ELF-1 (cell line): ENCODE measurements at regions not wholly inside any gene's neighbourhood (a gene's known extent, or its start where the extent isn't known, plus 50 kb on each side); places are given as distances from the start of the nearest gene placed in this dataset.

Source experiments
- DNase-seq: peaks from one replicate; pipeline ENCODE4 v3.0.0-alpha.2; 2016; ENCODE audit warnings: low read depth, low spot score

DNA sequence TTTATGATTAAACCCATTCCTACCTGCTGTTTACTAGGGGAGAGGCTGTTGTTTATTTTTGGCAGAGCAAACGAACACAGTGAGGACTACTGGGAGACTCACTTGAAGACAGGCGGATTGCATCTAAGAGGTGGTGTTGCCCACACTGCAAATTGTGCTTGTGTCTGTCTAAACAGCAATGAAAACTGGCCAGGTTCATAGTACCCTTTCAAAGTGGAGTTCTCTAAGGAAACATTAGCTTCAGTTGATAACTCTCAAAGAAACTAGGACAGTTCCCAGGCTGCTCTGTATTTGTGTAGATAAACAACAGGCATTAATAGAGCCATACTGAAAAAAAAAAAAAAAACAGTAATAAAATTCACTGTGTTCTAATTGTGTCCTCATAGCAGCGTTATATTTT is 466.0 kb upstream of the RGS6 start:
- no peak for DNase-seq

DNA sequence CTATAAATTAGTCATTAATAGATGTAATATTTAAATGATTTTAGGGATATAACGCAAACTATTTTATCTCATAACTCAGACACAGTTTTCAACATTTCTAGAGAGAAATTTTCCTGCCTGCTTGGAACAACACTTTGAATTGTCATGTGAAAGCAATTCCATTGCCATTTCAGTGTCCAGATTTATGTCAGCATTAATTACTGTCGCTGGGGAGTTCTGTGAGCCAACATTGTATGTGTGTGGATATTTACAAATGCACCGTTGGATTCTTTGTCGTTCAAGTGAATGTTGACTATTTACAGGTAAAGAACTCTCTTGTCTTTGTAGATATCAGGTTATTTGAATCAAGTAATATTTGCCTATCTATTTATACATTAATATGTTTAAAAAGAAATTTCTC is 465.3 kb upstream of the RGS6 start:
- DNase-seq, result no peak

DNA sequence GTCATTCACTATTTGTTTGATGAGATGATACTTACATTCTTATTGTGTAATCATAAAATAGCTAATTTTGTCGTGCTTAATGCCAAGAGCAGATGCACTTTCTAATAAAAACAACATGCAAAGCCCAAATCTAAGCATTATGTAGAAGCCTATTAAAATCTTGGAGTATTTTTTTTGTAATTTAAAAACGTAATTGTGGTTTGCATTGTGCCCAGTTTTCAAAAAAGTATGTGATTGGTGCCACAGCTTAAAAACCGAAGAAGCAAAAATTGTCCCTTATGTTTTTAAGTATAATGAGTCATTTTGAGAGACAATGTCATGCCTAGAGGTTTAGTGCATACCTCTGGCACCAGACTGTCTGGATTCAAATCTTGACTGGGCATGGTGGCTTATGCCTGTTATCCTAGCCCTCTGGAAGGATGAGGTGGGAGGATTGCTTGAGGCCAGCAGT is 464.8 kb upstream of the RGS6 start:
- DNase-seq, result no peak

DNA sequence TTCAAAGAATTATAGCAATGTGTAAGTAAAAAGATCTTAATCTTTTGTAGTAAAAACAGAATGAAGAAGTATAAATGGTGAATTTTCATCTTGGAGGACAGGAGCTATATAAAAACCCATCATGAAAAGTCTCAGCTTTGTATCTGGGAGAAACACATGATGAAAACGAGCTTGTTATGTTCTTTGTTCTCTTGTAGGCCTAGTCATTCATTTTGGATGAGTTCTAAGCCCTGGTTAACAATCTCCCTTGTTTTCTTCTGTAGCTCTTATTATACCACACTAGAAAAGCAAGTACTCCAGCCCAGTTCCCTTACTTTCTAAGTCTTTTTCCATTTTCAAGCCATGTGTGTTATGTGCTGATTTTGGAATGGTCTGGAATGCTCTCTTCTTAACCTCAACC is 463.5 kb upstream of the RGS6 start:
- no peak for DNase-seq

DNA sequence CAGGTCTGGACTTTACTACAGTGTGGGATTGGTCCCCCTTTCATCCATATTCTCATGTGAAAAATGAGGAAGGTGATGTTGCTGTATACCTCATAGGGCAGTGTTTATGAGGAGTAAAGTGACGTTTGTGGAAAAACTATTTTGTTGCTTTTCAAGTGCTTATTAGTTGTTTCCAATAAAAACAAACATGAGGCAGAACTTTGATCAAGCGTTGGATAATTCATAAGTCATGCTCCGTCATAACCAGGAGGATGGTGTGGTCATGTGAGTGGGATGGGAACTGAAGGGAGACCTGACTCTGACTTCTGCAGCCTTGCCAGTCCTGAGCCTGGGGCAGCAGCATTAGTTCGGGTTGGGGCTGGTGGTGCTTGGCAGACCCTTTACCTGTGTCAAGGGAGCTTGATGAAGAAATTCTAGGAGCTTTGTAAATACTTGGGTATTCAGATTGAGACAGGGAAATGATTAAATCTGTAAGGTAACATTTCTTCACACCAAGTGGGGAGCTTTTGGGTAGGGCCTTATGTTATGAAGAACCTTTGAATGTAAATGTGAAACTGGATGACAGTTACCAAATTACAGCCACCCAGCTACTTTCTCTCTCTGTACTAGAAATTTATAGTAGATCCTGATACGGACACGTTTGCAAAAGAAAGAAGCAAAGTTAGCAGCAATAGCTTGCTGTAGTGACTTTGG is 462.4 kb upstream of the RGS6 start:
- no peak for DNase-seq

DNA sequence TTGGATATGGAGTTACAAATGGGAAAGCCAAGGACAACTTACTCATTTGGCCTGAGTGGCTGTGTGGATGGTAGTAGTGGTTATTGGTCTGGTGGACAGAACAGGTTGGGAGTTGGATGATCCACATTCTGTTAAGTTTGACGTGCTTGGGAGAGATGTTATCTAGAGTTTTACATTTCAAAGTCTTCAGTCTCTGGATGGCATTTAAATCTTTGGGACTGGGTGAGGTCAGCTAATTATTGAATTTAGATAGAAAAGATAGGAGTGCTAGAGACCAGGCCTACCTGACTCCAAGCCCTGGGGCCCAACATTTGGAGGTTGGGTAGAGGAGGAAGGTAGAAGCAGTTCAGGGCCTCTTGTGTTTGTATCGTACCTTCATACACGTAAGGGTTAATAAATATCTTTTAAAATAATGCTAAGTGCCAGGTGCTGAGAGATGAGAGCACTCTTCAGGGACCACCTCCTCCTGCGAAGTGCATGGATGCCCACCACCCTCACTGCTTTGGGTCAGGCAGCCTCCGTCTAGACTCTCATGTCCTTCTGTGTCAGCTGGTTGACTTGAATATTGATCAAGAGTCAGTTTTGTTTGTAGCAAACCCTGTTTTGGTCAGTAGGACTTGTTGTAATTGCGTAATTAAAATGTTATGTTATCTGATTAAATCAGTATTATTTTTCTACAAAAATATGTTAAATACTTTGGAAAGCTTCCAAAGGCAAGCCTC is 460.4 kb upstream of the RGS6 start:
- peak; percentile 67 for DNase-seq

DNA sequence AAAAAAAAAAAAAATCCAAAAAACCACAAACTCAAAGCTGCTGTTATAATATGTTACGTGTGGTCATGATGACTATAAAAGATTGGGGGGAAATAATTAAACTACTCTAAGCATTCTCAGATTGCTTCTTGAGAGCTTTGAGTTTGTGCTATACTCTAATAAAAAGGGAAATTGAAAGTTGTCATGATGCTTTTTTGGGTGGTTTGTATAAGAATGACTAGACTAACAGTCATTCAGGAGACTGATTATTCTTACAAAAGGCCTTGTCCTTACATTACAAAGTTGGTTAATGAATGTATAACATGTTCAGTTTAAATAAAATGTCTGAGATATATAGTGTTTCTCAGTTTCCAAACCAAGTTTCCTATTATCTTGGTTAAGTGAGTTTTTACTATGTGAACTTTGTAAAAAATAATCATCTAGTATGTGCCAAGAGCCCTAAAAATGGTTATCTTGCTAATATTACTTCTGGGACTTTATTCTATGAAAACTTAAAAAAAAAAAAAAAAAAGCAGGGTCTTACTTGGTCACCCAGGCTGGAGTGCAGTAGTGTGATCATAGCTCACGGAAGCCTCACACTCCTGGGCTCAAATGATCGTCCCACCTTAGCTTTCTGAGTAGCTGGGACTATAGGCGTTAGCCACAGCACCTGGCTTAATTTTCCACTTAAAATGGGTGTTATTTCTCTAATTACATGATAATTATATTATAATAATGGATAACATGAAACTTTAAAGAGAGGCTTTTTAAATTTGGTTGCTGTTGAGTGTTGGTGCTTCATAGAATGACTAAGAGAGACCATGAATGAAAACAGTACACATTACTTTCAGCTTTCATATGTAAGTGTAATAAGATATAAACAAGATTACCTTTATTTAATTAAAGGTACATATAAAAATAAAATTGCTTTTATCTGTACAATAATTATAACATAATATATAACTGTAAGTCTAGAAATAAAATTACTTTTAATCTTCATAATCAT is 459.6 kb upstream of the RGS6 start:
- no peak for DNase-seq

DNA sequence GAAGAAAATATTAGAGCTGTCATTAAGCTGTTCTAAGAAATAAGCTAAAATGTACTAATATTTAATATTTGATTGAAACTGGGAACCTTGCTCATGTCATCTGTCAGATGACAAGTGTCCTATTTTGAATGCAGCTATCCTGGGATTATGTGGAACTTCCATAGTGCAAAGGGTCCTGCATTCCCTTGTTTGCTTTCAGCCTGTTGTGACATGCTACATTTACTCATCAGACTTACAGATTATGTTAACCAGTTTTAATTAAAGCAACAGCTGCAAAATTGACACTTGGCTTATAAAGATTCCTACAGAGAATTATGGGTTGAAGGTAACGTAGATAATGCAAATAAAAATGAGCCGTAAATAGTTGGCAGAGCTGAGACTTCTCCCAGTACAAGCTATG is 458.4 kb upstream of the RGS6 start:
- no peak for DNase-seq

DNA sequence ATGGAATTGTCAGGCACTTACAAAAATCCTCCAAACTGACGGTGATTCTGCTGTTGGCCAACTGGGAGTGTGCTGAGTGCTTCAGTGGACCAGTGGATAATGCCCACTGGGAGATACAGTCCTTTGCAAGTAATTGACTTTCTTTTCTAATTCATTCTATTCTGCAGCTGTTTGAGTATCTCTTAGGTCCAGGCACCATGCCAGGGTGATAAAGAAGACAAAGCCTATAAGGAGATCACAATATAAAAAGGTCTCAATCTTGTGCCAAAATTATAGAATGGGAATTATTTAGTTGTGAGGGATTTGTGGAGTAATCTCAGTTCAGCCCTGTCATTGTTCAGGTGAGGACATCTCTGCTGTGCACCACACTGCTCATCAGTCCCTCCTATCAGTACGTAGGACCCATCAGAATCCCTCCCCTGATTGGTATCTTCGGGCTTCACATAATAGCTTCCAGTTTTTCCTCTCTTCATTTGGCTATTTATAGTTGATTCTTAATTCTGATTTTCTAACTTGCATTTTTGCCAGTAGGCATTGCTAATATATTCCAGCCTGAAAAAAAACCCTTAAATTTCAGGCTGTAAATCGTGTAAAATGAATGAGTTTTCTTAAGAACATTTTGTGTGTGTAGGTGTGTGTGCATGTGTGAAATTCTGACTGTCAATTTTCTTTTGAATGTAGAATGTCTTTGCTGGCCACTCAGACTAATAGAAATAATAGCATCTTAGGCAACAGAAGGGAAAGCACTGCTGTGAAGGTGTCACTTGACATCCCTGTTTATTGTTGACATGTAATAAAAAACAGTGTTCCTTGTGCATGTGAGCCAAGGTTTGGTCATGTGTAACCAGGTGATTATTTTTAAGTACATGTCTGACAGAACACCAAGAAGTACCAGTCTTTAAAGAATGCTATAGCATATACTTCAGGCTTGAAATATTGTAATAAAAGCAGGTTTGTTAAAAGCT is 457.6 kb upstream of the RGS6 start:
- no peak for DNase-seq

DNA sequence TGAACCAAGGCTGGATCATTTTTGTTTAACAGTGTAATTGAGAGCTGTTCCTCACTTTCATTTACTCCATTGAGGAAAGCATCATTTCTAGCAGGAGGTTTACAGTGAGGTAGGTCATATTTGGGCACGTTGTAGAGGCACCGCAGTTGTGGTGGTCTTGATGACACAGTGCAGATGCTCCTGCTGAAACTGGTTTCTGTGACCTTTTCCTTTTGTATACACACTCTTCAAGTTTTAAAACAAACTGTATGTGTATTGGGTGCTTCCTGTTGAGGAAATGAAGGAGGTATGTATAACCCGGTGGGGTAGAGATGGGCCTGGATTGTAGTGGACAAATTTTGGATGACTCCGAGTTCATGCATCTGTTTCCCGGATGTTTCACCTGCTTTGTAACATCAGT is 456.3 kb upstream of the RGS6 start:
- no peak for DNase-seq

DNA sequence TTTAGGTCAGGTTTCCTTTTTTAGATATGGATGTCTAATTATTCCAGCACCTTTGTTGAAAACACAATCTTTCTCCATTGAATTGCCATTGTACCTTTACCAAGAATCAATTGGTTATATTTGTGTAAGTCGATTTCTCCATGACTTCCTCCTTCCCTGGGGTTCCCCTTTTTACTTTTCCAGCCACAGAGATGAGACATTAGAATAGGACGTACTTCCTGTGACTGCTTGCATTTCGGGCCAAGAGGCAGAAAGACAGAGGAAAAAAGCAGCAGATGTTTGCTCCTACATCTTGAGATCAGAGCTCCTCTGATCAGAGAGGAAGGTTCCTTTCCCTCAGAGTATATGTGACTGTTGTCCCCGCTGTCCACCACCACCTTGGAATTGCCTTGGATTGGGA is 453.7 kb upstream of the RGS6 start:
- DNase-seq, result no peak

DNA sequence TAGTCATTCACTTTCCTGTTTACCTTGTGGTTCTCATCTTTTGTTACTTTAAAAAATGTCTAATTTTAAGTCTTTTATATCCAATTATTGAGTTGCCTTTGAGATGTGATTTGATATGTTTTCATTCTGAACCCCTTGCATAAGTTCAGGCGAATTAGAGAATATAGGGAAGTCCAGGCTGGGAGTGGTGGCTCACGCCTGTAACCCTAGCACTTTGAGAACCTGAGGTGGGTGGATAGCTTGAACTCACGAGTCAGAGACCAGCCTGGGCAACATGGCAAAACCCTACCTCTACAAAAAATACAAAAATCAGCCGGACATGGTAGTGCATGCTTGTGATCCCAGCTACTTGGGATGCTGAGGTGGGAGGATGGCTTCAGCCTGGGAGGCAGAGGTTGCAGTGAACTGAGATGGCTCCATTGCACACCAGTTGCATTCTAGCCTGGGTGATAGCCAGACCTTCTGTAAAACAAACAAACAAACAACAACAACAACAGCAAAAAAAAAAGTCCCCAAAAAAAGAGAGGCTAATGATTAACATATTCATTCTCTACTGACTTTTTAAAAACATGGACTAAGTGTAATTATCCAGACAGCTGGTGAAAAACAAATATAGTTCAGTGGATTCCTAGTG is 451.1 kb upstream of the RGS6 start:
- DNase-seq, result no peak

DNA sequence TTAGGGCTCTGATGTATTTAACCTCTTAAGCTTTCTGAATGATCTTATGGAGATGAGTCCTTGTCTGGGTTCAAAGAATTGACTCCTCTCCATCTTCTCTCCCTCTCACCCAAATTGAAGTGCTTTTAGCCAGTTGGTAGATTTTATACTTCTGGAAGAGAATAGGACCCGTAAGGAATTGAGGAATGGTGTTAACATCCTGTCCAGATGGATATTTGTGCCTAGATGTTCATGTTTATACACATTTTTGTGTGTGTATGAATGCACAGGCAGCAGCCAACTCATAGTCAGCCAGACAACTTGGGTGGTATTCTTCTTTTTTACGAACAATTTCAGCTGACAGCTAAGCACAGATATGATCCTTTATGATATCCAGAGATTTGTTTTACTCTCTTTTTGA is 449.6 kb upstream of the RGS6 start:
- DNase-seq, result no peak

DNA sequence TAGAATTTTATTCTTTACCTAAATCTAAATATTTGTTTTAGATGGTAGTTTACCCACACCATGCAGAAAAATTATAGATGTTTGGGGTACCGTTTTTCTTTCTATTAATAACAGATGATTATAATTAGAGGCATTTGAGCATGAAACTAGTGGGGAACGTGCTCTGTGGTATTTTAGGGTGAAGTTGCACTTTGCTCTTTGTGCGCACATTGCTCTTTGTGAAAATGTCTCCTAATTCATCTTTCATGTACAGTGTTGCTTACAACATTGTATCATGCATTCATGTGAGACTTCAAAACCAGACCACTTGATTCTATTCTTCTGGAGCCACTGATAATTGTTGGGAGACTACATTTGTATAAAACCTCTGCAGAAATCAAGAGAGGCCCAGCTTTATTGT is 449.1 kb upstream of the RGS6 start:
- DNase-seq, result no peak

DNA sequence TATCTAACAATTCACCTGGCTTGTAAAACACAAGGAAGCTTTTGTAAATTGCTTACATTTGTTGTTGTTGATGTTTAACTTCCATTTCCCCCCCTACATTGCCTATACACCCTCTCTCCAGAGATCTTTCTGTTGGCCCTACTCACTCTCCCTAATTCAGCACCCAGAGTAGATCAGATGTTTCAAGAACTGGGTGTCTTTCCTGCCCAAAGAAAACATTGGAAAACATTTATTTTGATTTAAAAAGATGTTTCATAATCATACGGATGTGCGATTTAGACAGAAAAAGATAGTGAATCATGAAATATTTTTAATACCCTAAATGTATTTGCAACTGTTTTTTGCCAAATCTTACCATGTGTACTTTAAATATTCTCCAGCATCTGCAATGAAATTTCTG is 446.4 kb upstream of the RGS6 start:
- no peak for DNase-seq

DNA sequence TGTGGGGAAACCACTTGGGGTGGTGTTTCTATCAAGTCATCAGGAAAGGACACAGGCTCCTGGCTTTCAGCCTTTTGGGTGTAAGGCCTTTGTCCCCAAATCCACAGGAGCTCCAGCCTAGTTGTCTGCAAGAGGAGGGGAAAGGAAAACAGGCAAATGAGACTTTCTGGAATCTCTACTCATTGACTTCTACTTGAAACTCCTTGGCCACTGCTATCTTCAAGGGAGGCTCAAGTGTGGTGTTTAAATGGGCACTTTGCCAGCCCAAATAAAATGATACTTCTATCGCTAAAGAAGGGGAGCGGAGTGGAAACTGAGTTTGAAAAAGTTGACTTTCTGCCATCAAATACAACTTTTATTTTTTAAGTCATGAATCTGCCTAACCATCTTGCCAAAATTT is 445.9 kb upstream of the RGS6 start:
- no peak for DNase-seq

DNA sequence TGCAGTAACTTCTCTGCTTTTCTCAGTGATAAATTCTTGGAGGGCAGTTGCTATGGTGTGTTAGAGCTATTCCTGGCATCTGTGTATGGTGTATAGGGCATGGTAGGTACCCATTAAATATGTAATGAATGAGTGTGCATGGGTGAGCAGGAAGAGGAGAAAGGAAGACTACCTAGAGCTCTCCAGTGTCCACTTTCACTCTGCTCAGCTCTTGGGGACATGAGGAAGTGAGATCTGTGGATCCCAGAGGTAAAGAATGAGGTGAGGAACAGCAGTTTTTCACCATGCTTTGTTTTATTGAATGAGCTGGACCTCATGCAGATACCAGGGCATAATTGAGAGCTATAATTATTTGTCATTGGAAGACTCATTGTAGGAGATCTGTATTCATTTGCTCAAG is 444.8 kb upstream of the RGS6 start:
- no peak for DNase-seq

DNA sequence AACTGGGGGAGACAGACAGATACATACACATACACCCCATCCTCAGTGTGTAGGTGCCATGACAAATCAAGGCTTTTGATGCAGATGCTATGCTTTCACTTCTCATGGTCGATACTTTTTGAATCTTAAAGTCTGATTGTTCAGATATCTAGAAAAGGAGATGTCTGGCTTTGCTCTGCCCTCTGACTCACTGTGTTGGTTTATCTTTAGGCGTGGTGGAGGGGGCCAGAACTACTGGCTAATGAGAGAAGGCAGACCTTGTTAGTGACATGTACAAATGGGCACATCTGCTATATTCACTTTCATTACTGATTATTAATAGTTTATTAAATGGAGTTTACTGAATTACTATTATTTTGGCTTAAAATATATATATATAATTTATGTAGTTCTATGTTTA is 444.3 kb upstream of the RGS6 start:
- DNase-seq, result no peak

DNA sequence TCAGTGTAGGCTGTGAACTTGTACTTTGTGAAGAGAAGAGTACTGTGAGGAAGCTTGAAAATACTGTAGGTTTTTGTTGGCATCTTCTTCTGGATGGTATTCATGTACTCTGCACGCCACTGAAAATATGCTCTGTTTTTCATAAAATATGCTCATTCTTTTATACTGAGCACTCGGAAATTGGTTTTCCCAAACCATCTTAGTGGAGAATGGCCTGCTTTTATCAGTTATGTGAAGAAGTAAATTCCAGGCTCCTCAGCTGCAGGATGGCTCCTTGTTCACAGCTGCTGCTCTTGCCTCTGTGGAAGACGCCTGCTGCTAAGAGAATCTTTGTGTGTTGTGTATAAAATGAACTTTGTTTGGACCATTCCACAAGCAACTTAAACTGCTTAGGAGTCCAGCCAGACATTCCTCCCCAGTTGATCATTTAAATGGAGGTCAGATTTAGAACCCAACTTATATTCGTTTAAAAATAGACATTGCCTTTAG is 443.5 kb upstream of the RGS6 start:
- DNase-seq, result no peak

DNA sequence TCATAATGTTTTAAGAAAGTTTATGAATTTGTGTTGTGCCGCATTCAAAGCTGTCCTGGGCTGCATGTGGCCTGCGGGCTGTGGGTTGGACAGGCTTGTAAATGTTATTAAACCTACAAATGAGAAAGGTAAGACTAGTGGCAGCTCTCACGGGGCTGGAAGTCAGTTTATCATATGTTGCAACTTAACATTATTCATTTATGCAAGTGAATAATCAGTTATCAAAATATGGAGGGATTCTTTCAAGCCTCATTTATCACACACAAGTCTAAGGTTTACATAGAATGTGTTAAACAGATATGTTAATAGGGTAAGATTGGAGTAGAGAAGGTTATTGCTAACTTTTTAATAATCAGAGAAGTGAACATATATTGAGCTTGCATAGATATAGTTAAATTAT is 442.5 kb upstream of the RGS6 start:
- no peak for DNase-seq

DNA sequence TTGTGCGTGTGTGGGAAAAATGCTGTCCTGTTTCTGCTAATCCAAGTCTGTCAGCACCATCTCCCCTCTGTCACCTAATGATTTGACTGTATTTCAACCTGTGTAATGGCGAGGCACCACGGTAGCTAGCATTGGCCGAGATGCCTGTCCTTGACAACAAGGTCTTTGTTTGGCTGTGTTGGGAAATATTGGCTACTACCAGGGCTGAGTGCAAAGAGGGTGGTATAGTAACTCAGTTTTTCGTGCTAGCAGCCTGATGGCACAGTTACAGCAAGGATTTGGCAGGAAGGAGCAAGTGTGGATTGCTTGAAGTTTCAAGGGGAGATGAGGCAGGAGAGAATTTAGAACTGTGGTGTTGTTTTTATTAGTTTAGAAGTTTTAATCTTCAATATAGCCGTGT is 440.3 kb upstream of the RGS6 start:
- DNase-seq, result no peak
